ENCODE measurements at regions not wholly inside any gene's neighbourhood (a gene's known extent, or its start where the extent isn't known, plus 50 kb on each side); places are given as distances from the start of the nearest gene placed in this dataset.

- H3K9me3 ChIP-seq (ENCODE audit: control insufficient read depth, low read length) = peaks cover 8% of the 10 kb centered on the region
- H3K4me1 ChIP-seq (ENCODE audit: control insufficient read depth, insufficient read depth, low read length, poor library complexity, severe bottlenecking) = no peaks in the 10 kb centered on the region
- no peaks in the 10 kb centered on the region for H3K36me3 ChIP-seq (ENCODE audit: control insufficient read depth, insufficient read depth, low read length)
- no peak overlapping the region for H3K27ac ChIP-seq (ENCODE audit: low read depth, low read length, severe bottlenecking)
- H3K4me3 ChIP-seq (ENCODE audit: extremely low read depth, insufficient read depth, low read length, poor library complexity, severe bottlenecking) = no peak overlapping the region
- WGBS, 2 experiments (ENCODE audit: insufficient coverage in 2 of 2) = 86 to 95% methylated on average over 3 to 4 of the region's 4 CpGs
Measured at GRCh38 chr1:218634212-218634611, 289.1 kb downstream of the TGFB2 start.

- Histone ChIP-seq H3K4me3 (ENCODE audit: extremely low read depth, insufficient read depth, low read length, poor library complexity, severe bottlenecking) (no peak overlapping the region), H3K4me1 (ENCODE audit: control insufficient read depth, insufficient read depth, low read length, poor library complexity, severe bottlenecking) (no peaks in the 10 kb centered on the region), H3K36me3 (ENCODE audit: control insufficient read depth, insufficient read depth, low read length) (no peaks in the 10 kb centered on the region), H3K27ac (ENCODE audit: low read depth, low read length, severe bottlenecking) (no peak overlapping the region), H3K9me3 (ENCODE audit: control insufficient read depth, low read length) (peaks cover 8% of the 10 kb centered on the region)
- 80 to 100% methylated on average over 1 of the region's 1 CpG for WGBS, 2 experiments (ENCODE audit: insufficient coverage in 2 of 2)
Measured at GRCh38 chr1:218636548-218636947, 291.4 kb downstream of the TGFB2 start.

- Histone ChIP-seq H3K4me3 (ENCODE audit: extremely low read depth, insufficient read depth, low read length, poor library complexity, severe bottlenecking) (no peak overlapping the region), H3K4me1 (ENCODE audit: control insufficient read depth, insufficient read depth, low read length, poor library complexity, severe bottlenecking) (no peaks in the 10 kb centered on the region), H3K36me3 (ENCODE audit: control insufficient read depth, insufficient read depth, low read length) (no peaks in the 10 kb centered on the region), H3K27ac (ENCODE audit: low read depth, low read length, severe bottlenecking) (no peak overlapping the region), H3K9me3 (ENCODE audit: control insufficient read depth, low read length) (no peaks in the 10 kb centered on the region)
- WGBS, 2 experiments (ENCODE audit: insufficient coverage in 2 of 2) = 78 to 82% methylated on average over 1 to 2 of the region's 3 CpGs
Measured at GRCh38 chr1:218640173-218640572, 295.0 kb downstream of the TGFB2 start.

- no peak overlapping the region for H3K27ac ChIP-seq (ENCODE audit: low read depth, low read length, severe bottlenecking)
- H3K4me3 ChIP-seq (ENCODE audit: extremely low read depth, insufficient read depth, low read length, poor library complexity, severe bottlenecking) = no peak overlapping the region
- 73 to 76% methylated on average over 2 of the region's 5 CpGs for WGBS, 2 experiments (ENCODE audit: insufficient coverage in 2 of 2)
- no peaks in the 10 kb centered on the region for H3K9me3 ChIP-seq (ENCODE audit: control insufficient read depth, low read length)
- no peaks in the 10 kb centered on the region for H3K36me3 ChIP-seq (ENCODE audit: control insufficient read depth, insufficient read depth, low read length)
- H3K4me1 ChIP-seq (ENCODE audit: control insufficient read depth, insufficient read depth, low read length, poor library complexity, severe bottlenecking) = no peaks in the 10 kb centered on the region
Measured at GRCh38 chr1:218642033-218642948, 297.2 kb downstream of the TGFB2 start.

GRCh38 chr1:218643281-218643680, 298.1 kb downstream of the TGFB2 start:
- no peak overlapping the region for H3K27ac ChIP-seq (ENCODE audit: low read depth, low read length, severe bottlenecking)
- no peak overlapping the region for H3K4me3 ChIP-seq (ENCODE audit: extremely low read depth, insufficient read depth, low read length, poor library complexity, severe bottlenecking)
- WGBS, 2 experiments (ENCODE audit: insufficient coverage in 2 of 2) = 80 to 100% methylated on average over 1 to 2 of the region's 4 CpGs
- no peaks in the 10 kb centered on the region for H3K4me1 ChIP-seq (ENCODE audit: control insufficient read depth, insufficient read depth, low read length, poor library complexity, severe bottlenecking)
- no peaks in the 10 kb centered on the region for H3K9me3 ChIP-seq (ENCODE audit: control insufficient read depth, low read length)
- H3K36me3 ChIP-seq (ENCODE audit: control insufficient read depth, insufficient read depth, low read length) = no peaks in the 10 kb centered on the region

GRCh38 chr1:218643926-218644325, 298.8 kb downstream of the TGFB2 start:
- Histone ChIP-seq H3K27ac (ENCODE audit: low read depth, low read length, severe bottlenecking) (no peak overlapping the region), H3K4me1 (ENCODE audit: control insufficient read depth, insufficient read depth, low read length, poor library complexity, severe bottlenecking) (no peaks in the 10 kb centered on the region), H3K9me3 (ENCODE audit: control insufficient read depth, low read length) (no peaks in the 10 kb centered on the region), H3K4me3 (ENCODE audit: extremely low read depth, insufficient read depth, low read length, poor library complexity, severe bottlenecking) (no peak overlapping the region), H3K36me3 (ENCODE audit: control insufficient read depth, insufficient read depth, low read length) (no peaks in the 10 kb centered on the region)
- WGBS, 2 experiments (ENCODE audit: insufficient coverage in 2 of 2) = 86 to 92% methylated on average over 1 to 2 of the region's 2 CpGs

GRCh38 chr1:218646288-218646687, 301.2 kb downstream of the TGFB2 start:
- WGBS, 2 experiments (ENCODE audit: insufficient coverage in 2 of 2) = no CpG with 5 or more reads among the region's 4 CpGs
- Histone ChIP-seq H3K27ac (ENCODE audit: low read depth, low read length, severe bottlenecking) (no peak overlapping the region), H3K4me3 (ENCODE audit: extremely low read depth, insufficient read depth, low read length, poor library complexity, severe bottlenecking) (no peak overlapping the region), H3K36me3 (ENCODE audit: control insufficient read depth, insufficient read depth, low read length) (no peaks in the 10 kb centered on the region), H3K9me3 (ENCODE audit: control insufficient read depth, low read length) (no peaks in the 10 kb centered on the region), H3K4me1 (ENCODE audit: control insufficient read depth, insufficient read depth, low read length, poor library complexity, severe bottlenecking) (no peaks in the 10 kb centered on the region)

GRCh38 chr1:218656301-218657037, 311.3 kb downstream of the TGFB2 start:
- Histone ChIP-seq H3K36me3 (ENCODE audit: control insufficient read depth, insufficient read depth, low read length) (no peaks in the 10 kb centered on the region), H3K4me3 (ENCODE audit: extremely low read depth, insufficient read depth, low read length, poor library complexity, severe bottlenecking) (no peak overlapping the region), H3K9me3 (ENCODE audit: control insufficient read depth, low read length) (no peaks in the 10 kb centered on the region), H3K27ac (ENCODE audit: low read depth, low read length, severe bottlenecking) (no peak overlapping the region), H3K4me1 (ENCODE audit: control insufficient read depth, insufficient read depth, low read length, poor library complexity, severe bottlenecking) (peaks cover 46% of the 10 kb centered on the region)
- 91 to 97% methylated on average over 3 of the region's 3 CpGs for WGBS, 2 experiments (ENCODE audit: insufficient coverage in 2 of 2)

- Histone ChIP-seq H3K9me3 (ENCODE audit: control insufficient read depth, low read length) (no peaks in the 10 kb centered on the region), H3K27ac (ENCODE audit: low read depth, low read length, severe bottlenecking) (peak overlapping the region; percentile 100)
- WGBS, 2 experiments (ENCODE audit: insufficient coverage in 2 of 2) = no CpG with 5 or more reads among the region's 2 CpGs
Measured at GRCh38 chr1:218658269-218658668, 313.1 kb downstream of the TGFB2 start.

GRCh38 chr1:218658899-218659298, 313.8 kb downstream of the TGFB2 start:
- 41 to 57% methylated on average over 5 to 6 of the region's 6 CpGs for WGBS, 2 experiments (ENCODE audit: insufficient coverage in 2 of 2)
- Histone ChIP-seq H3K9me3 (ENCODE audit: control insufficient read depth, low read length) (no peaks in the 10 kb centered on the region), H3K36me3 (ENCODE audit: control insufficient read depth, insufficient read depth, low read length) (no peaks in the 10 kb centered on the region), H3K27ac (ENCODE audit: low read depth, low read length, severe bottlenecking) (peak overlapping the region; percentile 100), H3K4me1 (ENCODE audit: control insufficient read depth, insufficient read depth, low read length, poor library complexity, severe bottlenecking) (peaks cover 49% of the 10 kb centered on the region), H3K4me3 (ENCODE audit: extremely low read depth, insufficient read depth, low read length, poor library complexity, severe bottlenecking) (no peak overlapping the region)

More at GRCh38 chr1:218658269-218658668, 313.1 kb downstream of the TGFB2 start:
- H3K4me1 ChIP-seq (ENCODE audit: control insufficient read depth, insufficient read depth, low read length, poor library complexity, severe bottlenecking) = peaks cover 49% of the 10 kb centered on the region
- no peaks in the 10 kb centered on the region for H3K36me3 ChIP-seq (ENCODE audit: control insufficient read depth, insufficient read depth, low read length)
- no peak overlapping the region for H3K4me3 ChIP-seq (ENCODE audit: extremely low read depth, insufficient read depth, low read length, poor library complexity, severe bottlenecking)
